ENCODE measurements at regions not wholly inside any gene's neighbourhood (a gene's known extent, or its start where the extent isn't known, plus 50 kb on each side); places are given as distances from the start of the nearest gene placed in this dataset.

DNA sequence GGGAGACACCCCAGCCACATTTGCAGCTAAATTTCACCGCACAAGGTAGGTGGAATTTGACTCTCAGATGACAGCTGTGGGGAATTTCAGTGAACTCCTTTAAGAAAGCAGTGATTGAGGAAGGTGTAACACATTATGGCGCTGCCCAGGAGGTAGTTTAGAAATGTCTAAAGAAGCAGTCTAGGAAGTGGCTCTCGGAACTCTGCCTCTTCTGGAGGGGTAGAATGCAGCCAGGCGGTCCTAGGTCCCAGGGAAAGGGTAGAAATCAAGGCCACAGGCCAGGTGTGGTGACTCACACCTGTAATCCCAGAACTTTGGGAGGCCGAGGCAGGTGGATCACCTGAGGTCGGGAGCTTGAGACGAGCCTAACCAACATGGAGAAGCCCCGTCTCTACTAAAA, 179.0 kb upstream of the HAAO start:
- FAIRE-seq (no peak), DNase-seq (ENCODE audit: low read depth, low spot score) (no peak), ATAC-seq (no peak)
- intact Hi-C loops (cut with micrococcal nuclease; ENCODE audit: unreplicated experiment): loop anchor here (10.0 kb wide), 2 partner anchors 433 to 513 kb away; no protein-coding TSS in a partner anchor
- Histone ChIP-seq H3K9ac (ENCODE audit: control insufficient read depth, insufficient read depth, low read length) (no peak overlapping the region), H3K27me3 (replicated peaks in 1 of 2; ENCODE audit: control insufficient read depth in 2 of 2, insufficient read depth in 2 of 2, low read length in 1 of 2) (no peaks in the 10 kb centered on the region), H2AFZ (ENCODE audit: control insufficient read depth, low read depth, low read length) (no peak overlapping the region), H4K20me1 (ENCODE audit: control insufficient read depth, insufficient read depth) (no peaks in the 10 kb centered on the region), H3K4me2 (ENCODE audit: control insufficient read depth, insufficient read depth) (no peak overlapping the region), H3K4me1 (ENCODE audit: control insufficient read depth, insufficient read depth, low read length) (peaks cover 14% of the 10 kb centered on the region), H3K36me3 (ENCODE audit: control insufficient read depth in 2 of 2, insufficient read depth in 2 of 2, low read length in 1 of 2) (no peaks in the 10 kb centered on the region), H3K4me3 (no peak overlapping the region), H3K9me3 (replicated peaks; ENCODE audit: control insufficient read depth, insufficient read depth, low read length) (peaks cover 3% of the 10 kb centered on the region; the same call in 2 of the 3 replicates), H3K27ac (ENCODE audit: control insufficient read depth, insufficient read depth) (no peak overlapping the region; the same call in 1 of the 2 replicates), H3K79me2 (ENCODE audit: control insufficient read depth, insufficient read depth, low read length) (no peaks in the 10 kb centered on the region)
- RAD21 ChIA-PET (ENCODE audit: unreplicated experiment): no interaction called here
- POLR2A ChIA-PET: interaction anchor here (0.6 to 1.1 kb wide), 2 partner anchors 8 to 599 kb away, joined by 3 to 5 read pairs; no protein-coding TSS in a partner anchor
- CTCF ChIA-PET: interaction anchor here (2.3 kb wide), 1 partner anchor 250 kb away, joined by 11 read pairs; no protein-coding TSS in a partner anchor
- in situ Hi-C loops (cut with MboI): no loop called here
- TF ChIP-seq NBN (IDR thresholded peaks at IDR 0.05) (no peak), SIN3A (IDR thresholded peaks at IDR 0.05; ENCODE audit: low read depth, low read length) (no peak), RAD51 (IDR thresholded peaks at IDR 0.05) (no peak), IRF3 (IDR thresholded peaks at IDR 0.05) (no peak), SMC3 (IDR thresholded peaks at IDR 0.05; ENCODE audit: borderline replicate concordance, low read length) (no peak), IRF4 (IDR thresholded peaks at IDR 0.05; ENCODE audit: low read depth, low read length) (no peak), POLR2A (IDR thresholded peaks at IDR 0.05; ENCODE audit: low read depth, low read length) (no peak), TAF1 (IDR thresholded peaks at IDR 0.05; ENCODE audit: borderline replicate concordance, low read depth, low read length) (no peak), HCFC1 (IDR thresholded peaks at IDR 0.05; ENCODE audit: low read length) (no peak), JUNB (IDR thresholded peaks at IDR 0.05) (no peak)
- TF ChIP-seq, protein P1, sequence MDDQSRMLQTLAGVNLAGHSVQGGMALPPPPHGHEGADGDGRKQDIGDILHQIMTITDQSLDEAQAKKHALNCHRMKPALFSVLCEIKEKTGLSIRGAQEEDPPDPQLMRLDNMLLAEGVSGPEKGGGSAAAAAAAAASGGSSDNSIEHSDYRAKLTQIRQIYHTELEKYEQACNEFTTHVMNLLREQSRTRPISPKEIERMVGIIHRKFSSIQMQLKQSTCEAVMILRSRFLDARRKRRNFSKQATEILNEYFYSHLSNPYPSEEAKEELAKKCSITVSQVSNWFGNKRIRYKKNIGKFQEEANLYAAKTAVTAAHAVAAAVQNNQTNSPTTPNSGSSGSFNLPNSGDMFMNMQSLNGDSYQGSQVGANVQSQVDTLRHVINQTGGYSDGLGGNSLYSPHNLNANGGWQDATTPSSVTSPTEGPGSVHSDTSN (IDR thresholded peaks at IDR 0.05; ENCODE audit: insufficient replicate concordance, low read depth, low read length): no peak
- SMC1A ChIA-PET (ENCODE audit: uncharacterized antibody, unreplicated experiment): interaction anchor here (0.6 to 6.0 kb wide), 3 partner anchors 9 to 558 kb away, joined by 3 to 40 read pairs (median 5); no protein-coding TSS in a partner anchor
- BruUV-seq (replicated peaks): no TSS peak
- 41% methylated on average over 8 of the region's 8 CpGs for WGBS (ENCODE audit: insufficient coverage, insufficient replicate concordance, low lambda C conversion rate, missing lambda C conversion rate)
